ENCODE measurements at regions not wholly inside any gene's neighbourhood (a gene's known extent, or its start where the extent isn't known, plus 50 kb on each side); places are given as distances from the start of the nearest gene placed in this dataset.
A peak's percentile ranks its signal among the peaks of the same experiment; 100 is the strongest.

GRCh38 chr5:143693651-143694252 lies 118.2 kb upstream of the HMHB1 start:
- no peak for DNase-seq (ENCODE audit: low spot score)

- DNase-seq (ENCODE audit: low spot score) = no peak
Measured at GRCh38 chr5:143692342-143692741, 119.6 kb upstream of the HMHB1 start.

- DNase-seq (ENCODE audit: low spot score) = no peak
Measured at GRCh38 chr5:143691945-143692290, 120.0 kb upstream of the HMHB1 start.

GRCh38 chr5:143691287-143691944 lies 120.5 kb upstream of the HMHB1 start:
- DNase-seq (ENCODE audit: low spot score) = no peak

- DNase-seq (ENCODE audit: low spot score) = no peak
Measured at GRCh38 chr5:143687604-143688003, 124.4 kb upstream of the HMHB1 start.

- DNase-seq (ENCODE audit: low spot score) = no peak
Measured at GRCh38 chr5:143685246-143685815, 126.6 kb upstream of the HMHB1 start.

- DNase-seq (ENCODE audit: low spot score) = no peak
Measured at GRCh38 chr5:143683459-143683858, 128.5 kb upstream of the HMHB1 start.

- DNase-seq (ENCODE audit: low spot score) = no peak
Measured at GRCh38 chr5:143682929-143683386, 129.0 kb upstream of the HMHB1 start.

- no peak for DNase-seq (ENCODE audit: low spot score)
Measured at GRCh38 chr5:143682246-143682905, 129.6 kb upstream of the HMHB1 start.

- no peak for DNase-seq (ENCODE audit: low spot score)
Measured at GRCh38 chr5:143680672-143681259, 131.2 kb upstream of the HMHB1 start.

- DNase-seq (ENCODE audit: low spot score) = no peak
Measured at GRCh38 chr5:143679777-143680176, 132.2 kb upstream of the HMHB1 start.

- DNase-seq (ENCODE audit: low spot score) = no peak
Measured at GRCh38 chr5:143678148-143678905, 133.6 kb upstream of the HMHB1 start.

GRCh38 chr5:143677403-143677802 lies 134.6 kb upstream of the HMHB1 start:
- DNase-seq (ENCODE audit: low spot score) = no peak

GRCh38 chr5:143676802-143677201 lies 135.2 kb upstream of the HMHB1 start:
- no peak for DNase-seq (ENCODE audit: low spot score)

- no peak for DNase-seq (ENCODE audit: low spot score)
Measured at GRCh38 chr5:143674469-143674786, 137.5 kb upstream of the HMHB1 start.

GRCh38 chr5:143673676-143674468 lies 138.1 kb upstream of the HMHB1 start:
- no peak for DNase-seq (ENCODE audit: low spot score)

- DNase-seq (ENCODE audit: low spot score) = peak; percentile 59
Measured at GRCh38 chr5:143672806-143673205, 139.2 kb upstream of the HMHB1 start.

GRCh38 chr5:143671674-143672569 lies 140.0 kb upstream of the HMHB1 start:
- DNase-seq (ENCODE audit: low spot score) = peak; percentile 10

- DNase-seq (ENCODE audit: low spot score) = no peak
Measured at GRCh38 chr5:143671021-143671420, 140.9 kb upstream of the HMHB1 start.

GRCh38 chr5:143665866-143666265 lies 146.1 kb upstream of the HMHB1 start:
- DNase-seq (ENCODE audit: low spot score) = no peak
